ENCODE measurements at regions not wholly inside any gene's neighbourhood (a gene's known extent, or its start where the extent isn't known, plus 50 kb on each side); places are given as distances from the start of the nearest gene placed in this dataset.

- TF ChIP-seq POLR2A (IDR thresholded peaks at IDR 0.05; ENCODE audit: low read depth, low read length): no peak
- no peak for TF ChIP-seq POLR2AphosphoS5 (IDR thresholded peaks at IDR 0.05; ENCODE audit: low read depth, low read length)
- no peak for TF ChIP-seq TAF1 (IDR thresholded peaks at IDR 0.05; ENCODE audit: low read depth, low read length)
- TF ChIP-seq SPI1 (IDR thresholded peaks at IDR 0.05; ENCODE audit: low read depth, low read length): no peak
- TF ChIP-seq PAX5 (IDR thresholded peaks at IDR 0.05; ENCODE audit: insufficient read depth, low read length, severe bottlenecking): no peak
- no peak for TF ChIP-seq POU2F2 (IDR thresholded peaks at IDR 0.05; ENCODE audit: low read depth, low read length)
Measured at GRCh38 chr5:82439750-82440445, 161.7 kb upstream of the RPS23 start.
